GM21825 (cell line): ENCODE measurements at regions not wholly inside any gene's neighbourhood (a gene's known extent, or its start where the extent isn't known, plus 50 kb on each side); places are given as distances from the start of the nearest gene placed in this dataset.

Experiments
- ATAC-seq: cut with Tn5 transposase; IDR thresholded peaks from one replicate; pipeline ENCODE4 v1.9.1; 2021; ENCODE audit warnings: mild to moderate bottlenecking, moderate library complexity; ENCODE audit not compliant: unreplicated experiment

- no peak for ATAC-seq
Measured at GRCh38 chr7:114755856-114756255, 166.0 kb upstream of the MDFIC start.

DNA sequence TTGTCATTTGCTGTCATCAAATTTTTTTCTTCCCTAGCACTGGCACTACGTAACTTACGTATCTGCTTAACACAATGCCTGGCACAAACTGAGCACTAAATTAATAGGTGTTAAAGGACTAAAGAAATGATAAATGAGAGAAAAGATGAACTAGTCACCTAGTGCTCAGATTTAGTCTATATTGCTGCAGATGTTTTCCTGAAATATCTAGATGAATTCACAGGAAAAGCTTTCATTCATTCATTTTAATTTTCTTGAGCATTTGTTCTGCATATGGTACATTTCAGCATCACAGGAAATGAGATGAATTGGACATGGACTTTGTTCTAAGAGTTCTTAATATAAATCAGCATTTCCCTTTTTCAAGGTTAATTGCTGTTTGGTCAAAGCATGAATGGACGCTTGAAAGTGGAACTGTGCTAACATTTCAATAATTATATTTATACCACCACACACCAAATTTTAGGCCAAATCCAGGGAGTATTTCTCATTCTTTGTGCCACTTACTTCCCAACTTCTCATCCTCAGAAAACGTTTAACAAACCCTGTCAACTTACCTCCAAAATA is 163.2 kb upstream of the MDFIC start:
- ATAC-seq: no peak

DNA sequence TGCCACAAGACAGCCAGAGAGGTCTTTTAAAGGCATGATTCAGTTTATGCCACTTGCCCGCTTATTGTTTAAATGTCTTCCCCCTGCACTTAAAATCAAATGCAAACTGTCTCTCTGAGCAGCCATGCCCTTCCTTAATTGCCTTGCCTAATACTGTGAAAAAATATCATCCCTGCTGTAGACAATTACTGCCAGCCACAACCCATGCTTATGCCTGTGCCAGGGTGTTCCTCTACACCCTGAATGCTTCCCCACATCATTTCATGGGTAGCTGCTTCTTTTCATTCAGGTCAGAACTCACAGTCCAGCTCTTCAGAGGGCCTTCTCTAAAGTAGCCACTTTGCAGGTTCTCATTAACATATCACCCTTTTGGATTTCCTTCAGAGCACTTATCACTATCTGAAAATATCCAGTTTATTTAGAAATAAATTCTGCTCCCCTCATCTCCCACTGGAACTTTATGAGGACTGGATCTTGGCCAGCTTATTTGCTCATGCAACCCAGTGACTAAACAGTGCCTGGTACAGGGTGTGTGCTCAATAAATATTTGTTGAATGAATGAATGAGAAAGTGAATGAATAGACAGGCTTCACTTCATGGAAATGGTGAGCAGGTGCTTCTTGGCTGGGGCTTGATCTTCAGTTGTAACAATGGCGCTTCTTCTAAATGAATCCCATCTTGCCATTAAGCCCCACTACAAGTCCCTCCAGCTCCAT is 162.4 kb upstream of the MDFIC start:
- no peak for ATAC-seq

DNA sequence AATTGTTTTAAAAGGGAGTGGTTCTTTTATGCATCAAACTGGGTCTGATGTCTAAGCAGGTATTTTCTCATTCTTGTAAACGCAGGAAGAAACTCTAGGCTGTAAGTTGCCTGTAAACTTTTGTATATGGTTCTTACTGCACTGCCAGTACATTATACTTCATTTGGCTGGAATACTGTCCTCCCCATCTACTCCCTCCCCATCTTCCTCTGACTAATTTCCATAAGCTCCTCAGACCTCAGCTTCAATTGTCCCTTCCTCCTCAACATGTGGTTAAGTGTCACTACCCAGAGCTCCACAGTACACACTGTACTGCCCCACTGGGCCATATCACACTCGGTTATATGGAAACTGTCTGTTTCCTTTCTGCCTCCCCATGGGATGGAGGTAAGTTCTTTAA is 161.4 kb upstream of the MDFIC start:
- ATAC-seq: no peak

DNA sequence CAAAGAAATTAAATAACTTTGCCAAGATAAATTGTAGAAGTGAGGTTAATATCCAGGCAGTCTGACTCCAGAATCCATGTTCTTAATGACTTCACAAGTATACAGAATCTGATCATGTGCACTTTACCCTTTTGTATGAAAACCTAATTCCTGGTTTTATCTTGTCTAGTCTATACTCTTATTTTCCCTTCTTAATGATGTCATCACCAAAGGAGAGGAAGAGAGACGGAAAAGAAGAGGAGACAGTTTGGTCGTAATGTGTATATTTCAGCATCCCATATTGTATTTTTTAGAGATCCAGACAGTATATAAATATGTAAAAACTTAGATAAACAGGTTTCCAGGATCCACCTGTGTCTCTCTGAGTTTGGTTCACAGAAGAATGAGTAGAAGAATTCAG is 159.9 kb upstream of the MDFIC start:
- no peak for ATAC-seq

- ATAC-seq: no peak
Measured at GRCh38 chr7:114765331-114766040, 156.4 kb upstream of the MDFIC start.

GRCh38 chr7:114766041-114766356 is 155.9 kb upstream of the MDFIC start:
- no peak for ATAC-seq

GRCh38 chr7:114777288-114777687 is 144.6 kb upstream of the MDFIC start:
- ATAC-seq: no peak

DNA sequence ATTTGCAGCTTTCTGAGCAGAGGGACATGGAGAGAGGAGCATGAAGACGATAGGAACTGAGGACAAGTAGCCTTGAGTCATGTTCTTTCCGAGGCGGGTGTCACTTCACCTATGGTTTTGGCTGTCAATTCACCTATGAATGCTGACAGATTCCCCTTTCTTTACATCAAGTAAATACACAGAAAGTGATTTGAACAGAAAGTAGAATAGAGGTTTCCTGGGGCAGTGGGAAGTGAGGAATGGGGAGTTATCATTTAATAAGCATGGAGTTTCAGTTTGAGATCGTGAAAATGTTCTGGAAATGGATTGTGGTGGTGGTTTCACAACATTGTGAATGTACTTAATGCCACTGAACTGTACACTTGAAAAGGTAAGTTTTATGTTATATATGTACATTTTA is 138.4 kb upstream of the MDFIC start:
- no peak for ATAC-seq

DNA sequence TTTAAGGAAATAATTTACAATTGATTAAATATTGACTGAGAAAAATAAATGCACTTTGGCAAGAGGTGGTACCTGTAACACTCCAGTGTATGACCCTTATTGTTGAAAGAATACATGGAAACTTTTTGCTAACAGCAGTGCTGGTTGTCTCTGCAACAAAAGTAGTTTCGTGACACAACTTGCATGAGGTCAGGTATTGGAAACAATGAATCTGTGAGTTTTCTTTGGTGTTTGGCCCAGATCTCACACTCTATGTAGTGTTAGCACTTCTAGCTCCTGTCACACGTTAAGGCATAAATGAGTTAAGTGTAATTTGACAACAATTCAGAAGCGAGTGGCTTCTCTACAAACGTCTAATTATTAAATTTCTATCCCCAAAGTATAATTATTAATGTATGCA is 137.7 kb upstream of the MDFIC start:
- ATAC-seq: no peak

DNA sequence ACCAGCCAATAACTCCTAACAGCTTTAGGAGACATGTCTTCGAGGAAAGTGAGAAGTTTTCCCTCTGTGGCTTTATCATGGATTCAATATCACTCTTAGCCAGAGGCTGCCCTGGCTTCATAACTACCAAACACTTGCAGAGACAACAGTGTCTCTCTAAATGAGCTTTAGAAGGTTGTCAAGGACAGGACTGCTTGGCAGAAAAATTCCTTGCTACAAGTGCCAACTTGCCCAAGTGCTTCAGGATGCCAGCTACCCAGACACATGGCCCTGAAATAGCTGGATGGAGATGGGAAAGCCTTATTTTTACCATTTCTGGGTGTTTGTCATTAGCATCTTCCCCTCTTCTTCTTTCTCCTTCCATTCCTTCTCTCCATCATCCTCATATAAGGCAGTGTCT is 137.1 kb upstream of the MDFIC start:
- ATAC-seq: no peak

DNA sequence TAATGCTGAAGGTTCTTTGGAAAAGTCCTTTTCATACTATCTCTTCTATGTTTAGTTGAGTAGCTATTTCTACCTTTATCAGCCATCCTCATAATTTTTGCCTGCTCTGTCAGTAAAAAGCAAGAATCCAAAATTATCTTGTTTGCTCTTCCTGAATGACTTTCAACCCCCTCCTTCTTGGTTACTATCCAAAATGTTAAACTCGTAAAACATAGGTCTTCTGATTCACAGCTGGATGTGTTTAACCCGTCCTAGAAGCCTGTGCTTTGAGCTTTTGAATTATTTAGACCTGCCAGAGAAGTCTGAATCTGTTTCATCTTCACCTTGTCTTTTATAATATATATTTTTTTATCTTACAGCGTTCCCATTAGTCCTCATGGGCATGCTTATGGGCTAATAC is 136.4 kb upstream of the MDFIC start:
- no peak for ATAC-seq

GRCh38 chr7:114786455-114786854 is 135.4 kb upstream of the MDFIC start:
- no peak for ATAC-seq

DNA sequence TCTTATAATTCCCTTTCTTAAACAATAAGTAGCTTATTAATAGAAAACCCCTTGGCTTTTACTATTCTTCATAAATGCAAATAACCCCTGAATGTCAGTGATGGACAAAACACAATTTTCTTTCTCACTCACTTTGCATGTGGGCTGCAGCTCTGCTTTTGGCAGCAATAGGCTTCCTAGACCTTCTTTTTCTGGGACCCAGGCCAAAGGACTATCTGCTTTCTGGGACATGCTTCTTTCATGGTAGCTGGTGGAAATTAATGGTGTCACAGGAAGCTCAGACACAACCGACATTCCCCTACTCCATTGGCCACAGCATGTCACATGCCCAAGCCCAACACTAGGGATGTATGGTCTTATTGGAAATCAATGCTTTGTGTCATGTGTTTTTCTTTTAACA is 134.3 kb upstream of the MDFIC start:
- ATAC-seq: no peak

DNA sequence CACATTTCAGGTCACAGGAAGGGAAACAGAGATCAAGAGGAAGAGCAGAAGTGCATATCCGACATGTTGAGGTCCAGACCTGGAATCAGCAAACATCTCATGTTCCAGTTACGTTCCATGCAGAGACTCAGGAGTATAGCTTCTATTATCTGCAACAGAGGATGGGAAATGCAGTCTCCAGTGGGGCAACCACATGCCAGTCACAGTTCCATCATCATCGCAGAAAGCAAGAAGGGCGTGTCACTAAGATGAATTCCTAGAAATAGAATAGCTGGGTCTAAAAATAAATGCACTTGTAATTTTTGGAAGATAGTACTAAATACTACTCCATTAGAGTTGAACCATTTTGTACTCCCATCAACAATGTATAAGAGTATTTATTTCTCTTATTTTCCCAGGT is 133.2 kb upstream of the MDFIC start:
- ATAC-seq: no peak

GRCh38 chr7:114789161-114789560 is 132.7 kb upstream of the MDFIC start:
- no peak for ATAC-seq

DNA sequence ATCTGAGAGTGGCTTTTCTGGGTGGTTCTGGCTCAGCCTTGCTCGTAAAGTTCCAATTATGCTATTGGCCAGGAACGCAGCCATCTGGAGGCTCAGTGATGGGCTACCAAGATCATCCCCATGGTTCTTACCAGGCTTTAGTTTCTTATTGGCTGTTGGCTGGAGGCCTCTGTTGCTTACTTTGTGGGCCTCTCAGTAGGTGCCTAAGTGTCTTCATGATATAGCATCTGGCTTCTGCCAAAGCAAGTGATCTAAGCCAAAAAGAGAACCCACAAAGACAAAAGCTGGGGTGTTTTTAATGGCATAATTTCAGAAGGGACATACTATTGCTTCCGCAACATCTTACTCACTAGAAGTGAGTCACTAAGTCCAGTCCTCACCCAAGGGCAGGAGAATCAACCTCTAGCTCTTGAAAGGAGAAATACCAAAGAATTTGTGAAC is 132.0 kb upstream of the MDFIC start:
- no peak for ATAC-seq

DNA sequence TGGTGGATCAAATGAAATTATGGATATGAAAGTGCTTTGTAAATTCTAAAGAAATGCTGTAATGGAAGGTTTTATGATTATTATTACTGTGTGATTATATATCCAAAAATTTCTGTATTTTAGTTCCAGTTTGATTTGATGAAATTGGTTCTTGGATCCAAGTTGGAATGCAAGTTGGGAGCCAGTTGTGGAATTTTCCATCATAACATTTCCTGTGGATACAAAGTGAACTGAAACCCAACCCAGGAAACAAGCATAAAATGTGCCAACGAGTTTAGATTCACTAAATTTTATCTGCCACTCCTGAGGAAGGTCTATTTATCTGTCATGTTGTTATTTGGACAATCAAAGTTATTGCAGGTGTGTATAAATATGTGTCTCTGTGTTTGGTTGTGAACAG is 131.4 kb upstream of the MDFIC start:
- no peak for ATAC-seq

DNA sequence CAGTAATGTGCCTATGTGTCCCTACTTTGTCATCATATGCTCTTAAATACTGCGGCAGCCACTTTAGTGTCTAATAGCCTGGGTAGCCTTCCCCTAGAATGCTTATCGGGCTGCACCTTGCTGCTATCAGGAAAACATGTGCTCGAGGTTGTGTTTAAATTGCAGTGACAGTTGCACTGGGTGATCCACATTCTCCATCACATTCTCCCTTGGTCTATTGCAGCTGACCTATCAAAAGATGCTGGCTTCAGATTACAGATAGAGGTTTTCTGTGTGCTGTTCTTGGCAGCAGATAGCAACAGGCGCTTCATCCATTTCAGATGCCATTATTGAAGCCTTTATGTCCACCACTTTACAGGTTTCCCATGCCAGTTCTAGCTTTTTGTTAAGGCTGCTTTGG is 130.1 kb upstream of the MDFIC start:
- no peak for ATAC-seq

- no peak for ATAC-seq
Measured at GRCh38 chr7:114793155-114793845, 128.6 kb upstream of the MDFIC start.

- no peak for ATAC-seq
Measured at GRCh38 chr7:114795475-114795874, 126.4 kb upstream of the MDFIC start.

DNA sequence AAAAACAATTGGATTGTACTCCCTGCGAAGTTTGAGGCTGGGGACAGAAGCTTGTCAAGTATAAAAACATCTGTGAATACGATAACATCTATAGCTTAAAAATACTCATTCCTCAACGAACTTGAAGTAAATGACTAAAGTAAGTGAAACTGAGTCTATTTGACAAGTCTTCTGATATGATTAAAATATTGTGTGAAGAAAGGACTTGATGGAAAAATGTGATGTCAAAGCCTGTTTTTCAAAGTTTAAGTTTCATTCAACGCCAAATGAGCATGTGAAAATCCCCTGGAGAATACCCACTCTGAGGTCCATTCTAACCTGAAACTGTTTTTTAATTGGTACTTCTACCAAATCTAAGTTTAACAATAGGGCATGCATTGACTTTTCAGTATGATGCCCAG is 122.3 kb upstream of the MDFIC start:
- ATAC-seq: no peak
